Progenitor cell of endocrine pancreas (in vitro differentiated cells): ENCODE measurements at regions not wholly inside any gene's neighbourhood (a gene's known extent, or its start where the extent isn't known, plus 50 kb on each side); places are given as distances from the start of the nearest gene placed in this dataset.

ENCODE experiments used
- DNase-seq: peaks from one replicate; pipeline ENCODE4 v3.0.0; 2021; ENCODE audit warnings: low spot score; ENCODE audit not compliant: unreplicated experiment
- H3K27ac Mint-ChIP-seq: 2 replicates; pipeline ENCODE4 v1.8.0; 2021; ENCODE audit warnings: mild to moderate bottlenecking, moderate library complexity, mixed read lengths
- H3K27me3 Mint-ChIP-seq: 2 replicates; pipeline ENCODE4 v1.8.0; 2021; ENCODE audit warnings: mixed read lengths
- H3K36me3 Mint-ChIP-seq: 2 replicates; pipeline ENCODE4 v1.8.0; 2022; ENCODE audit warnings: mixed read lengths; ENCODE audit not compliant: insufficient read depth
- H3K4me1 Mint-ChIP-seq: 2 replicates; pipeline ENCODE4 v1.8.0; 2021; ENCODE audit warnings: low read depth, mixed read lengths
- H3K4me3 Mint-ChIP-seq: 2 replicates; pipeline ENCODE4 v1.8.0; 2021; ENCODE audit warnings: low read depth, mild to moderate bottlenecking, moderate library complexity, mixed read lengths
- H3K9me3 Mint-ChIP-seq: 2 replicates; pipeline ENCODE4 v1.8.0; 2021; ENCODE audit warnings: low read depth, mixed read lengths
- CTCF ChIP-seq: fragments of 200-600 bp; sonication (generic); IDR thresholded peaks from one replicate; pipeline ENCODE4 v1.5.0; 2021; ENCODE audit warnings: antibody characterized with exemption, mild to moderate bottlenecking; ENCODE audit not compliant: unreplicated experiment

DNA sequence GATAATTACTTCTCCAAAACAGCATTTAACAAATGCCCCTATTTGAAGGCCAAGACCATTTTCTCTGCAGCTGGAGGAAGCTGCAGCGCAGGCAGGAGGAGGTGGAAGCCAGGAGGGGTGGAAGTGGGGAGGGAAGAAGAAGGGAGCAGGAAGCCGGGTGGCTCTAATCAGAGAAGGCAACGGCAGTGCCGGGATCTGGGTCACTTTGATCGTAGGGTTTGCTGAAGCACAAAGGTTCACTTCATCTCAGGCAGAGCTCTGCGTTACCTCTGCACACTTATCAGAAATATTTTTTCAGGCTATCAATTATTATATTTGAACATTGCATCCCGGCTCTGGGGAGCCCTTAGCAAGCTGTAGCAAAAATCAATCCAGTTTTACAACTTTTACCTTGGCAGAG lies 315.8 kb upstream of the POU3F3 start:
- Mint-ChIP-seq H3K9me3 (peaks cover 3% of the 10 kb centered on the region), H3K27ac (no peak overlapping the region), H3K4me3 (no peak overlapping the region), H3K36me3 (no peaks in the 10 kb centered on the region), H3K4me1 (peaks cover 5% of the 10 kb centered on the region), H3K27me3 (no peaks in the 10 kb centered on the region)
- TF ChIP-seq CTCF = no peak
- no peak for DNase-seq

- TF ChIP-seq CTCF = no peak
- Mint-ChIP-seq H3K27me3 (no peaks in the 10 kb centered on the region), H3K4me1 (peaks cover 5% of the 10 kb centered on the region), H3K27ac (no peak overlapping the region), H3K36me3 (no peaks in the 10 kb centered on the region), H3K4me3 (no peak overlapping the region), H3K9me3 (peaks cover 3% of the 10 kb centered on the region)
- no peak for DNase-seq
Observed at GRCh38 chr2:104539649-104540048, 314.3 kb upstream of the POU3F3 start.

GRCh38 chr2:104545055-104545454 lies 308.9 kb upstream of the POU3F3 start:
- Mint-ChIP-seq H3K4me1 (no peaks in the 10 kb centered on the region), H3K36me3 (no peaks in the 10 kb centered on the region), H3K27me3 (peaks cover 6% of the 10 kb centered on the region), H3K9me3 (no peaks in the 10 kb centered on the region), H3K27ac (no peak overlapping the region), H3K4me3 (no peak overlapping the region)
- no peak for DNase-seq
- no peak for TF ChIP-seq CTCF

GRCh38 chr2:104546537-104546936 lies 307.4 kb upstream of the POU3F3 start:
- H3K36me3 Mint-ChIP-seq = no peaks in the 10 kb centered on the region
- H3K4me3 Mint-ChIP-seq = no peak overlapping the region
- H3K9me3 Mint-ChIP-seq = no peaks in the 10 kb centered on the region
- H3K27ac Mint-ChIP-seq = no peak overlapping the region
- no peak for DNase-seq
- peaks cover 8% of the 10 kb centered on the region for H3K27me3 Mint-ChIP-seq
- H3K4me1 Mint-ChIP-seq = no peaks in the 10 kb centered on the region
- TF ChIP-seq CTCF = no peak

DNA sequence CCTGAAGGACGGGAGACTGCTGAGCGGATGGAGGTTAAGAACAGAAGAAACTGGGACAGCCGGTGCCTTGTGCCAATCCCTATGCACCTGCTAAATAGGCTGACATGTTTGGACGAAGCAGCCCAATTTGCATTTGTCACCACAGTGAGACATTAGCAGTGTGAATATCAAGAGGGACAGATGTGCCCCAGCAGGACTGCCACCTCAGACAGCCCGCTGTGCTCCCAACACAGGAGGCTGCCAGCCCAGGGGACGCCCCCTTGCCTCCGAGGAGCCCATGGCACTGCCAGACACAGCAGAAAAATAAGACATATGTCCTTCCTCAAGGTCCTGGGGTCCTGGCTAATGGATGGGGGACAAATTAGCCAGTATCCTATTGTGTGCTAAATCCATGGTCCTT lies 306.7 kb upstream of the POU3F3 start:
- Mint-ChIP-seq H3K4me3 (no peak overlapping the region), H3K4me1 (no peaks in the 10 kb centered on the region), H3K27me3 (peaks cover 8% of the 10 kb centered on the region), H3K9me3 (no peaks in the 10 kb centered on the region), H3K27ac (no peak overlapping the region), H3K36me3 (no peaks in the 10 kb centered on the region)
- no peak for DNase-seq
- no peak for TF ChIP-seq CTCF
